Muscle layer of duodenum (tissue), 2 donors: ENCODE measurements at regions not wholly inside any gene's neighbourhood (a gene's known extent, or its start where the extent isn't known, plus 50 kb on each side); places are given as distances from the start of the nearest gene placed in this dataset.
"Not testable (repeated sequence)": the region's sequence is repeated elsewhere in the genome, so short reads cannot be mapped to it uniquely, and the experiment has no call there.

Experiments used
- H3K27ac ChIP-seq: one replicate; pipeline ENCODE4 v1.7.0; 2013; ENCODE audit warnings: mild to moderate bottlenecking, low read length
- H3K27me3 ChIP-seq: one replicate; pipeline ENCODE4 v1.7.0; 2013; ENCODE audit warnings: low read depth, mild to moderate bottlenecking, control low read depth, low read length
- H3K36me3 ChIP-seq, 2 donors: one replicate each; pipeline ENCODE4 v1.7.0; 2013; ENCODE audit warnings: low read length in 2 of 2, control low read depth in 1 of 2, mild to moderate bottlenecking in 1 of 2; ENCODE audit not compliant: insufficient read depth in 2 of 2, control insufficient read depth in 1 of 2
- H3K4me1 ChIP-seq, 2 donors: one replicate each; pipeline ENCODE4 v1.7.0; 2013; ENCODE audit warnings: low read length in 2 of 2, mild to moderate bottlenecking in 2 of 2, control low read depth in 1 of 2, moderate library complexity in 1 of 2; ENCODE audit not compliant: insufficient read depth in 2 of 2, control insufficient read depth in 1 of 2
- H3K4me3 ChIP-seq, 2 donors: one replicate each; pipeline ENCODE4 v1.7.0; 2013; ENCODE audit warnings: low read length in 2 of 2, low read depth in 1 of 2, mild to moderate bottlenecking in 1 of 2
- H3K9me3 ChIP-seq, 2 donors: one replicate each; pipeline ENCODE4 v1.7.0; 2013; ENCODE audit warnings: low read length in 2 of 2, control low read depth in 1 of 2, mild to moderate bottlenecking in 1 of 2; ENCODE audit not compliant: control insufficient read depth in 1 of 2
- donor health status: healthy.

GRCh38 chr2:111395350-111396128 is 274.8 kb downstream of the BCL2L11 start:
- H3K36me3 ChIP-seq, H3K27me3 ChIP-seq, H3K27ac ChIP-seq, H3K9me3 ChIP-seq, H3K4me1 ChIP-seq, H3K4me3 ChIP-seq: not testable (repeated sequence)

DNA sequence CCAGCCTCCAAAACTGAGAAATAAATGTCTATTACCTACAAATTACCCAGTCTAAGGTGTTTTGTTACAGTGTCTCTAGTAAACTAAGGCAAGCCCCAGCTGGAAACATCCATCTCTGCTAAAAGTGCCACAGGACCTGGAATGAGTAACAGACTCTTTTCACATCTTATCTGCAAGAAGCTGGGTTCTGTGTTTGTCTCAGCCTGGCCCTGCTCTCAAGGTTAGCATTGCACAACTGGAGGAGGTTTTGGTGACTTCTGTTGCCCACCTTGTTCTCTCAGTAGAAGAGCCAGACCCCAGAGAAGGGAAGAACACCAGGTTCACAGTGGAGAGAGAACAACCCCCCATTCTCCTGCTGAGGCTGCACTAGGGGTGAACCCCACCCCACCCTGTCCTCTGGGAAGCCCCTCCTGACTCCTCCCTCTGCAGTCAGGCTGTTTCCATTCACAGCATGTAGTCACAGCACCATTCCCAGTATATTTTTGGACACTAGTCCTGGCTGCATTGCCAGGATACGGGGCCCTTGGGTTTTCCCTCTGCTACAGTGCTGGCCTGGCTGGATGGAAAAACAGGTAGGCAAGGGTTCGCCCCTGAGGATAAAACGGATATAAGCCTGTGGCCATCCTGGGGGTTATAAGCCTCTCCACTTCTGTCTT is 280.0 kb downstream of the BCL2L11 start:
- not testable (repeated sequence) for H3K9me3 ChIP-seq, H3K27ac ChIP-seq, H3K27me3 ChIP-seq, H3K36me3 ChIP-seq, H3K4me3 ChIP-seq, H3K4me1 ChIP-seq

- not testable (repeated sequence) for H3K4me3 ChIP-seq, H3K9me3 ChIP-seq, H3K27ac ChIP-seq, H3K4me1 ChIP-seq, H3K27me3 ChIP-seq, H3K36me3 ChIP-seq
Measured at GRCh38 chr2:111401270-111402140, 280.8 kb downstream of the BCL2L11 start.

DNA sequence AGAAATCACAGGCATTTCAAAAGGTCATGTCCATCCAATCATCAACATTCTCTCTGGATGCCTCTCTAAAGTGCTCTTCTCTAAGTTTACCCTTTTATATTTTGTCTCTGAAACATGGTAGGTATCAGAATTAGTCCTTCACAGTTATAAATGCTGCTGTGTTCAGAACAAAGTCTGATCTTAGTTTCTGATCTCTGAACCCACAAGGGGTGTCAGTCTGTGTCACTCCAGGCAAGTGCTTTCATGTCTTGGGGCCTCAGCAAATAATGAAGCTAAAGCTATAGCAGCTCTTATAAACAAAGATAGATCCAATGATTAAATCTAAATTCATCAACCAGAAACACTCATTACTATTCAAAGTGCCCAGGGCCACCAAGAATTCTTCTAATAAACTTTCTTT is 281.7 kb downstream of the BCL2L11 start:
- not testable (repeated sequence) for H3K4me1 ChIP-seq, H3K36me3 ChIP-seq, H3K9me3 ChIP-seq, H3K27ac ChIP-seq, H3K27me3 ChIP-seq, H3K4me3 ChIP-seq

GRCh38 chr2:111403287-111403686 is 282.6 kb downstream of the BCL2L11 start:
- H3K27me3 ChIP-seq, H3K4me1 ChIP-seq, H3K9me3 ChIP-seq, H3K27ac ChIP-seq, H3K36me3 ChIP-seq, H3K4me3 ChIP-seq: not testable (repeated sequence)

DNA sequence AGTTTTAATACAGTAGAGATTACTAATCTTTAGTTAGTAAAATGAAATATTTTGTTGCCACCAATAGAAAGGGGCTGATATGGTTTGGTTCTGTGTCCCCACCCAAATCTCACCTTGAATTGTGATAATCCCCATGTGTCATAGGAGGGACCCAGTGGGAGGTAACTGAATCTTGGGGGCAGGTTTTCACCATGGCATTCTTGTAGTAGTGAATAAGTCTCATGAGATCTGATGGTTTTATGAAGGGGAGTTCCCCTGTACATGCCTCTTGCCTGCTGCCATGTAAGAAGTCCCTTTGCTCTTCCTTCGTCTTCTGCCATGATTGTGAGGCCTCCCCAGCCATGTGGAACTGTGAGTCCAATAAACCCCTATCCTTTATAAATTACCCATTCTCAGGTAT is 285.9 kb downstream of the BCL2L11 start:
- not testable (repeated sequence) for H3K27me3 ChIP-seq, H3K36me3 ChIP-seq, H3K27ac ChIP-seq, H3K4me1 ChIP-seq, H3K9me3 ChIP-seq, H3K4me3 ChIP-seq

DNA sequence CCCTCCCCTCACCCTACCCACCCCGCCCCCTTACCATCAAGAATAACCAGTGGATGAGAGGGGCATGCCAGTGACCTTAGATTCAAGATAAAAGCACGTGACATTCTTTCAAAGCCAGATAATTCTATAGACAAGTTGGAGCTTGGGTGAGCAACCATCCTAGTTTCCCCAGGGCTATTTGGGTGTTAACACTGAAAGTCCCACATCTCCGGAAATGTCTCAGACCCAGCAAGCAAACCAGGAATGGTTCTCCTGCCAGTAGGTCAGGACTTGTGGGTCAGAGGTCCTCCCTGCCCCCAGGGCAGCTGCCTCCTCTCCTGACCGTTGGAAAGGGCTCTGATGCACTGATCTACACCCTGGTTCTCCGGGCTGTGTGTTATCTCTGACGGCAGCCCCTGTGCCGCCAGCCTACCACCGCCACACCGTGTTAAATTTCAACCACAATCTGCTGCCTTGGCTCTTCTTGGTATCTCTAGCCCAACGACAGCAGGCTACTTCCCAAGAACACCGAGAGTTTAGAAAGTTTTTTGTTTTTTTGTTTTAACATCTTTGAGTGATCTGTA is 287.0 kb downstream of the BCL2L11 start:
- not testable (repeated sequence) for H3K36me3 ChIP-seq, H3K27me3 ChIP-seq

GRCh38 chr2:111410868-111411406 is 290.2 kb downstream of the BCL2L11 start:
- not testable (repeated sequence) for H3K27ac ChIP-seq, H3K27me3 ChIP-seq, H3K9me3 ChIP-seq, H3K4me3 ChIP-seq, H3K4me1 ChIP-seq, H3K36me3 ChIP-seq

More for the DNA sequence above, 287.0 kb downstream of the BCL2L11 start:
- H3K4me3 ChIP-seq, H3K9me3 ChIP-seq, H3K27ac ChIP-seq, H3K4me1 ChIP-seq: not testable (repeated sequence)

DNA sequence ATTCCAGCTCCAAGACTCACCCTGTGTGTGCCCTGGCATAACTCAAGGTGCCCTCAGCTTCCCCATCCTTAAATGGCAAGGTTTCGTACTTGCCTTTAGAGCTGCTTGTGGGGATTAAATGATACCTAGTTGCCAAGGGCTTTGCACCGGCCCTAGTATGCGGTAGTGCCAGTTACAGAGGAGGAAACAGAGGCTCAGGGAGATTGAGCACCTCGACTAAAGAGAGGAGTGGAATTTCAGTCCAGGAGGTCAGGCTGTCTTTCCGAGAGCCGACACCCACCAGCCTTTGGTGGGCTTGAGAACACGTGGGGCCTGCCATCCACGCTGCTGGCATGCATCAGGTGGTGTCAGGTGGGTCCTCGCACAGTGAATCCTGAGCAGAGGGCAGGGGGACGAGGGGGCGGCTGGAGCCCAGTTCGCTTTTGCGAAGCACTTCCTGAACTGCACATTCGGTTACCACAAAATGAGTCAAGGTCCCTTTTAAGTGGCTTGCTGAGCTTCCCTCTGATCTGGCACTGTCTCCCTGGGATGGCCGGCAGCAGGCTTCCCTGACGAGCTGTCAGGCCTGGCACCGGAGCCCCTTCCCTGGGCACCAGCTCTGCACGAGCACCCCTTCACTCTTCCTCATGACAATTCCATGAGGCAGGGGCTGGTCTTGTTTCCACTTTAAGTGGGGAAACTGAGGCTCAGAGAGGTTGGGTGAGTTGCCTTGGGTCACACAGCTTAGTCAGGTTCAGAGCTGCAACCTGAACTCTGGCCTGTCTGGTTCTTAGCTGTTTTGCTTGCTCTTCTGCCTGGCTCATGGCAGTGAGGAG is 291.4 kb downstream of the BCL2L11 start:
- not testable (repeated sequence) for H3K27ac ChIP-seq, H3K9me3 ChIP-seq, H3K36me3 ChIP-seq, H3K4me3 ChIP-seq, H3K4me1 ChIP-seq, H3K27me3 ChIP-seq

GRCh38 chr2:111412841-111413650 is 292.3 kb downstream of the BCL2L11 start:
- not testable (repeated sequence) for H3K9me3 ChIP-seq, H3K27ac ChIP-seq, H3K27me3 ChIP-seq, H3K36me3 ChIP-seq, H3K4me3 ChIP-seq, H3K4me1 ChIP-seq
